HG03442 (cell line): ENCODE measurements at regions not wholly inside any gene's neighbourhood (a gene's known extent, or its start where the extent isn't known, plus 50 kb on each side); places are given as distances from the start of the nearest gene placed in this dataset.

ENCODE experiments used
- ATAC-seq: cut with Tn5 transposase; IDR thresholded peaks from one replicate; pipeline ENCODE4 v1.9.1; 2021; ENCODE audit warnings: mild to moderate bottlenecking, moderate library complexity; ENCODE audit not compliant: unreplicated experiment

GRCh38 chr20:57950764-57951485 is 241.1 kb upstream of the PMEPA1 start:
- ATAC-seq, result no peak

- ATAC-seq, result no peak
Observed at GRCh38 chr20:57948180-57948955, 238.6 kb upstream of the PMEPA1 start.

- ATAC-seq, result no peak
Observed at GRCh38 chr20:57947421-57948179, 237.8 kb upstream of the PMEPA1 start.

GRCh38 chr20:57946559-57947315 is 236.9 kb upstream of the PMEPA1 start:
- no peak for ATAC-seq

GRCh38 chr20:57944988-57945387 is 235.2 kb upstream of the PMEPA1 start:
- no peak for ATAC-seq

- ATAC-seq, result no peak
Observed at GRCh38 chr20:57943950-57944349, 234.1 kb upstream of the PMEPA1 start.

- ATAC-seq, result no peak
Observed at GRCh38 chr20:57943291-57943690, 233.5 kb upstream of the PMEPA1 start.

- ATAC-seq, result no peak
Observed at GRCh38 chr20:57941604-57942381, 232.0 kb upstream of the PMEPA1 start.

GRCh38 chr20:57940868-57941522 is 231.2 kb upstream of the PMEPA1 start:
- ATAC-seq, result no peak

GRCh38 chr20:57940376-57940775 is 230.6 kb upstream of the PMEPA1 start:
- ATAC-seq, result no peak

GRCh38 chr20:57939499-57939898 is 229.7 kb upstream of the PMEPA1 start:
- no peak for ATAC-seq

- ATAC-seq, result no peak
Observed at GRCh38 chr20:57938158-57939108, 228.6 kb upstream of the PMEPA1 start.

GRCh38 chr20:57936636-57937385 is 227.0 kb upstream of the PMEPA1 start:
- ATAC-seq, result no peak

GRCh38 chr20:57934913-57935312 is 225.1 kb upstream of the PMEPA1 start:
- no peak for ATAC-seq

GRCh38 chr20:57934007-57934805 is 224.4 kb upstream of the PMEPA1 start:
- ATAC-seq, result no peak

- no peak for ATAC-seq
Observed at GRCh38 chr20:57932227-57932864, 222.5 kb upstream of the PMEPA1 start.
